GM12891 (cell line): ENCODE measurements at regions not wholly inside any gene's neighbourhood (a gene's known extent, or its start where the extent isn't known, plus 50 kb on each side); places are given as distances from the start of the nearest gene placed in this dataset.

ENCODE experiments used
- POLR2A ChIP-seq: IDR thresholded peaks from 2 replicates; pipeline ENCODE4 v1.6.1; 2011; ENCODE audit warnings: low read depth, low read length, control low read depth
- POLR2AphosphoS5 ChIP-seq: IDR thresholded peaks from 2 replicates; pipeline ENCODE4 v1.6.1; 2011; ENCODE audit warnings: low read depth, low read length, control low read depth
- SPI1 ChIP-seq: IDR thresholded peaks from 2 replicates; pipeline ENCODE4 v1.6.1; 2011; ENCODE audit warnings: low read depth, low read length, control low read depth

- TF ChIP-seq POLR2AphosphoS5: no peak
- no peak for TF ChIP-seq POLR2A
- TF ChIP-seq SPI1: no peak
These were observed 435.3 kb downstream of the MDFIC start for GRCh38 chr7:115356999-115357702.
